Activated CD4-positive, alpha-beta T cell treated with anti-CD3 and anti-CD28 coated beads, Interleukin-2, Interleukin-4, amounts not matched to agents 100 ng/mL and 50 ng/mL, durations not matched to agents 16 hours and 8 hours (primary cell): ENCODE measurements at regions not wholly inside any gene's neighbourhood (a gene's known extent, or its start where the extent isn't known, plus 50 kb on each side); places are given as distances from the start of the nearest gene placed in this dataset.
"Not testable (repeated sequence)": the region's sequence is repeated elsewhere in the genome, so short reads cannot be mapped to it uniquely, and the experiment has no call there.

ENCODE experiments used
- DNase-seq: peaks from one replicate; pipeline ENCODE4 v3.0.0-alpha.2; 2020; ENCODE audit warnings: low spot score

- DNase-seq, result no peak
These were observed 106.7 kb upstream of the KDM7A start for GRCh38 chr7:140283472-140283871.

GRCh38 chr7:140281960-140282359 is 105.2 kb upstream of the KDM7A start:
- DNase-seq, result no peak

- no peak for DNase-seq
These were observed 104.5 kb upstream of the KDM7A start for GRCh38 chr7:140281255-140281654.

- no peak for DNase-seq
These were observed 99.2 kb upstream of the KDM7A start for GRCh38 chr7:140276001-140276400.

- DNase-seq, result no peak
These were observed 98.5 kb upstream of the KDM7A start for GRCh38 chr7:140275069-140275965.

- no peak for DNase-seq
These were observed 96.6 kb upstream of the KDM7A start for GRCh38 chr7:140273417-140273816.

- DNase-seq, result not testable (repeated sequence)
These were observed 94.8 kb upstream of the KDM7A start for GRCh38 chr7:140271643-140271968.

- no peak for DNase-seq
These were observed 92.3 kb upstream of the KDM7A start for GRCh38 chr7:140269004-140269638.

- no peak for DNase-seq
These were observed 90.8 kb upstream of the KDM7A start for GRCh38 chr7:140267381-140268226.

- DNase-seq, result peak; percentile 64
These were observed 86.5 kb upstream of the KDM7A start for GRCh38 chr7:140263277-140263676.

GRCh38 chr7:140262242-140262903 is 85.6 kb upstream of the KDM7A start:
- DNase-seq, result no peak

GRCh38 chr7:140261522-140261921 is 84.7 kb upstream of the KDM7A start:
- DNase-seq, result no peak

- no peak for DNase-seq
These were observed 84.3 kb upstream of the KDM7A start for GRCh38 chr7:140261105-140261486.

- DNase-seq, result no peak
These were observed 83.7 kb upstream of the KDM7A start for GRCh38 chr7:140260352-140261104.

- DNase-seq, result not testable (repeated sequence)
These were observed 80.5 kb upstream of the KDM7A start for GRCh38 chr7:140257278-140257677.

GRCh38 chr7:140254976-140255375 is 78.2 kb upstream of the KDM7A start:
- not testable (repeated sequence) for DNase-seq

GRCh38 chr7:140249036-140249806 is 72.4 kb upstream of the KDM7A start:
- DNase-seq, result no peak

- no peak for DNase-seq
These were observed 70.8 kb upstream of the KDM7A start for GRCh38 chr7:140247559-140247958.

- DNase-seq, result no peak
These were observed 68.9 kb upstream of the KDM7A start for GRCh38 chr7:140245611-140246105.
